RPMI8226 (cell line): ENCODE measurements at regions not wholly inside any gene's neighbourhood (a gene's known extent, or its start where the extent isn't known, plus 50 kb on each side); places are given as distances from the start of the nearest gene placed in this dataset.
"Not testable (repeated sequence)": the region's sequence is repeated elsewhere in the genome, so short reads cannot be mapped to it uniquely, and the experiment has no call there.

Experiments used
- DNase-seq: peaks from one replicate; pipeline ENCODE4 v3.0.0-alpha.2; 2015

DNA sequence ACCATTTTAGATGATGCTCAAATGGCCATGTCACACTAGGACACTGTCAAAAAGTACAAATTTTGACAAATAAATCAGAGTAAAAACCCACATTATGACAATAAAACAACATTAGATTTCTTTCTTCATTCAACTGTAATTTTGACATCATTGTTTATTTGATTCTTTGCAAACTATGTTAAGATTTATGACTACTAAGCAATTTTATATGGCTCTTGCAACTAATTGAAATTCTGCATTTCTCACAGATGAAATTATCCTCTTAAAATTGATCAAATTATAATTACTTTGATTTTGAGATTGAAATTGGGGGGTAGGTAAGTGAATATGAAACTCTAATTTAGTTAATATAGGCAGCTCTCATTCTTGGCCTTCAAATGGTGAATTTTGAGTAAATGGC, 59.8 kb downstream of the ATOH1 start:
- no peak for DNase-seq

GRCh38 chr4:93888768-93889167, 60.2 kb downstream of the ATOH1 start:
- no peak for DNase-seq

- no peak for DNase-seq
Observed at GRCh38 chr4:93891244-93891643, 62.7 kb downstream of the ATOH1 start.

DNA sequence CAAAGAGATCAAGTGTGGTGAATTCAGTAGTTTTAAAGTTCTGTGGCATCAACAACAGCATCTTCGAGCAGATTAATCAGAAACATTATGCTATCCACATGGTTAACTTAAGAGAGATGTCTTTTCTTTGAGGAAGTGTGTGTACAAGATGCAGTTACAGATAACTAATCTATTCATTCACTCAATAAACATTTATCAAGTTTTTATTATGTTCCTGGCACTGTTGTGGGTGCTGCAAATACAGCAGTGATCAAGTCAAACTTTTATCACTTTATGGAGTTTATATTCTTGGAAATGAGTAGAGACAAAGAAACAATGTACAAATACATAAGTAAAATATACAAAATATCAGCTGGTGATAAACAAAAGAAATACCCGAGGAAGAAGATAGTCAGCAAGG, 66.4 kb downstream of the ATOH1 start:
- DNase-seq, result no peak

DNA sequence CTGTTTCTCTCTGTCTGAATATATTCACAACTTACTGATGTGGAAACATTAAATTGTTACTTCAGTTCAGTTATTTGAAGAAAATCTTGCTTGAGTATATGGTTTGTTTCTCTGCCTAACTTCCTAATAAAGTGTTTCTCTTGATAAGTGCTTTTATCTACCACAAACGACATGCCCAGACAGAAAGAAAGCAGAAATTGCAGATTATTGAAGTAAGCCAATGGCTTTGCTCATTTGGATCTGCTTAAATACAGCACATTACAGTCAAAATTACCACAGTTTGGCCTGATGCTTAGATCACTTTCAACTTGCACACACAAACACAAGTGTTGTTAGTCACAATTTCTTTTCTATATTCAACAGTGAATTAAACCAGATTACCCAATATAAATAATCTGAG, 68.0 kb downstream of the ATOH1 start:
- no peak for DNase-seq

DNA sequence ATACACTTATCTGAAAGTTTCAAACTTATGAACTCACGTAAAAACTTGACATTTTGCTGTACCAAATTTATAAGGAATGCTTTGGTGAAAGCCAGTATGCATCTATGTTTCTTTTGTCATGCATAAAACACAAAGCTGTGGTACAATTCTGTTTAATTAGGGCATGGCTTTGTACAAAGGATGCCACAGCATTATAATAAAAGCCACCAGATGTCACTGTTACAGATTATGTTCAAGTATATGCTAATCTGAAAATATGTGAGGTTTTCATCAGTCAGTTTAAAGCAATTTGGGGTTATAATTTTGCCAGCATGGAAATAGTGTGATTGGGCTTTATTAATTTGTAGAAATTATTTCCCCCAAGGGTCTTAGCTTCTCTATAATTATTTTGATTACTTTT, 69.0 kb downstream of the ATOH1 start:
- peak; percentile 19 for DNase-seq

- no peak for DNase-seq
Observed at GRCh38 chr4:93908778-93909177, 80.2 kb downstream of the ATOH1 start.

DNA sequence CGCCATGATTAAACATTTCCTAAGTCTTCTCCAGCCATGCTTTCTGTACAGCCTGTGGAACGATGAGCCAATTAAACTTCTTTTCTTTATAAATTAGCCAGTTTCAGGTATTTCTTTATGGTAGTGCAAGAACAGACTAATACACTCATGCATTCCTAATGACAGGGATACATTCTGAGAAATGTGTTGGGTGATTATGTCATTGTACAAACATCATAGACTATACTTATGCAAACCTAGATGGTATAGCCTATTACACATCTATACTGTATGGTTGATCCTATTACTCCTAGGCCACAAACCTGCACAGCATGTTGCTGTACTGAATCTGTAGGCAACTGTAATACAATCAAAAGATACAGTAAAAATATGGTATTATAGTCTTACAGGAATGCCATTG, 83.1 kb downstream of the ATOH1 start:
- no peak for DNase-seq

DNA sequence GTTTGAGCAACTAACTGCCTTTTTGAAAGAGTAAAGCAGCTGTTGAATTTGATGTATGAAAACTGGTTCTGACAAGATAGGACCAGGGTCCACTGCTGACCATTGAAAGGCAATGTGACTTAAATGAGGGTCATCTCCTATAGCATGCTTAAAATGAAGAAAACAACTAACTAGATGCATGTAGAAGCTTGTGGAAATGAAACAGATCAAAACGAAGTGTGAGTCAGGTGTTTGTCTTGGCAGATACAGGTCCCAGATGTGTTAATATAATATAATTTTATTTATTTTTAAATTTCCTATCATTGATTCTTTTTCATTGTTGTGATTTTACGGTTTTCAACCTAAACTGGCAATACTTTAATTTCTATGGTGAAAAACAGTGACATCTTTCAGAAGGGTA, 83.6 kb downstream of the ATOH1 start:
- no peak for DNase-seq

DNA sequence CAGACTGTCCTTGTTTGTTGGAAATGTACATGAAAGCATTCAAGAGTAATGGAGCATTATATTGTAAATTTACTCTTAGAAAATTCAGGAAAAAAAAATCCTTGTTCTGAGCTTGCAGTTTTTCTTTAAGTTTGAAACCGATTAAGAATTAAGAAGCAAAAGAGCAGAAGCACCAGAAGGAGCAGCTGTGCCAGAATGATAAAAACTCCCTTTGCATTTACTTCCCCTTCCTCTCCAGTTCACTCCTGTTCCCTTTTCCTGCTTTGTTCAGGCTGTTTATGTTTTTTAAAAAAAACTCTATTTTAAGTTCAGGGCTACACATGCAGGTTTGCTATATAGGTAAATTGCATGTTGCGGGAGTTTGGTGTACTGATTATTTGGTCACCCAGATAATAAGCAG, 90.3 kb downstream of the ATOH1 start:
- no peak for DNase-seq

GRCh38 chr4:93923570-93923969, 95.0 kb downstream of the ATOH1 start:
- not testable (repeated sequence) for DNase-seq

DNA sequence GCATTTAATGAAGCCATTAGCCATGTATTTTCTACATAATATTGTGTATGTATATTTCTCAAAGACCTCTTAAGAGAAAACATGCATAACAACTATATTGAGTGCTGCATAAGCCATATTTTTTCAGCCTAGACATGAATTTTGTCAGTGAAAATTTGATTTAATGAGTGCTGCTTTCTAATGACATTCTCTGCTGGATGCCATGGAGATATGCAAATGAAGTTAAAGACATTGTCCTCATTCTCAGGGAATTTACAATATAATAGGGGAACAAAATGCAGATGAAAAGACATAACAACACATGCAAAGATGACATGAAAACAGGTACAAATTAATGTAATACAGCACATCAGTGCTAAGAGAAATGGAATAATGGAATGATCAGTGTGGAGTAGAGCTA, 118.7 kb downstream of the ATOH1 start:
- no peak for DNase-seq

DNA sequence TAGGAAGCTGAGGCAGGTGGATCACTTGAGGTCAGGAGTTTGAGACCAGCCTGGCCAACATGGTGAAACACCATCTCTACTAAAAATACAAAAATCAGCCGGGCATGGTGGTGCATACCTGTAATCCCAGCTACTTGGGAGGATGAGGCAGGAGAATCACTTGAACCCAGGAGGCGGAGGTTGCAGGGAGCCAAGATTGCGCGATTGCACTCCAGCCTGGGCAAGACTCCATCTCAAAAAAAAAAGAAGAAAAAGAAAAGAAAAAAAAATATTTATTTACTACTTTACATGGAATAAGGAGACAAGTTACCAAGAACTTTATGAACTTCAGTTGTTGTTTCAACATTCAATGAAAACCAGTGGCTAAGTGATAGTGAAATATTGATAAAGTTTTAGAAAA, 121.7 kb downstream of the ATOH1 start:
- not testable (repeated sequence) for DNase-seq

GRCh38 chr4:93957186-93957585, 128.6 kb downstream of the ATOH1 start:
- no peak for DNase-seq

- DNase-seq, result no peak
Observed at GRCh38 chr4:93960450-93960849, 131.9 kb downstream of the ATOH1 start.

- DNase-seq, result no peak
Observed at GRCh38 chr4:93960916-93961315, 132.4 kb downstream of the ATOH1 start.

- DNase-seq, result no peak
Observed at GRCh38 chr4:93981594-93981993, 153.0 kb downstream of the ATOH1 start.

- DNase-seq, result no peak
Observed at GRCh38 chr4:93982255-93982654, 153.7 kb downstream of the ATOH1 start.

DNA sequence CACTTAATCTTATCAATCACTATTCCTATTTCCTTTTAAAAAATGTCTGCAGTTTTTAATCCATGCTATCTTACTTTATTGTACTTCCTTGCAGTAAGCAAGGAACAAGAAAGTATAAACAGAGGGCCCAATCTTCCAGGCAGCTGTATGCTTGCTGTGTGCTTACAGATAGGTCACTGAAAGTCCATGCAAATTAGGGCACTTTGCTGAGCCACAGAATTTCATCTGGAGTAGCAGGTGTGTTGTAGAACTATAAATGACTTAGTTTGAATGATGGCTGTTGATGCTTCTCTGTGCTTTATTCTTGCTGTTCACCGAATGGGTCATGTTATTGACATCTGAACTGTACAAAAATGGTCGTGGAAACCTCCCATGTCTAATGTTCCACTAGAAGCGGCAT, 154.6 kb downstream of the ATOH1 start:
- DNase-seq, result peak; percentile 74

DNA sequence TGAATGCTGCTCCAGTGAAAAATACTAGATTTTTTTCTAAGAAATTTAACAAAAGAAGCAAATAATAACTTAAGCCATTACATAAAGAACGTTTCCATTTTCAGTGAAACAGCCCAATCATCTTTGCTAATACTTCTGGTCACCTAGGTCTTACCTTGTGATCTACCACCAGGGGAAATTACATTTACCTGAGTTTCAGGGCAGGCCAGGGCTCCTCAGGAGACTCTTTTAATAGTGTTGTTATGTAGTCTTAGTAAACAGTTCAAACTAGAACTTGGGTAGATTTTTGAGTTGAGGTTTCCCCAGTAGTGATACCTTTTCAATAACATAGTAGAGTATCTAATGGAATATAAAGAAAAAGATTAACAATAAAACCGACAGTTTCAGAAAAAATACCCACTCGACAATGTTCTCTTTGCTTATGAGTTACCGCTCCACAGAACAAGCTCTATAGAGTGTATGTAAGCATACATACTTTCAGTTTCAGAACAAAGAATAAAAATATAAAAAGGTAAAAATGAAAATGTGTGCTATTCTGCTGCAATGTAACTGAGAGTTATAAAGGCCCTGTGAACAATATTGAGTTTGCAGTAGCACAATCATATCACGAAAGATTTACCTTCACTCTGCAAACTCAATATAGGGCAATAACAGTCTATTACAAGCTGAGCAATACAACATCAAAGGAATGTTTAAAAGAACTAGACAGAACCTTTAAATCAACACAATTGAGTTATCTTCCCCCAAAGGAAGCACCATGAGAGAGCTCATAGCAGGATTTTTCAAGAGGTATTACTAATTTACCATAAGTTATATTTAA, 165.8 kb downstream of the ATOH1 start:
- DNase-seq, result peak; percentile 25

GRCh38 chr4:93996895-93997294, 168.3 kb downstream of the ATOH1 start:
- DNase-seq, result no peak

GRCh38 chr4:94000559-94000958, 172.0 kb downstream of the ATOH1 start:
- DNase-seq, result no peak

- no peak for DNase-seq
Observed at GRCh38 chr4:94006932-94007331, 178.4 kb downstream of the ATOH1 start.

DNA sequence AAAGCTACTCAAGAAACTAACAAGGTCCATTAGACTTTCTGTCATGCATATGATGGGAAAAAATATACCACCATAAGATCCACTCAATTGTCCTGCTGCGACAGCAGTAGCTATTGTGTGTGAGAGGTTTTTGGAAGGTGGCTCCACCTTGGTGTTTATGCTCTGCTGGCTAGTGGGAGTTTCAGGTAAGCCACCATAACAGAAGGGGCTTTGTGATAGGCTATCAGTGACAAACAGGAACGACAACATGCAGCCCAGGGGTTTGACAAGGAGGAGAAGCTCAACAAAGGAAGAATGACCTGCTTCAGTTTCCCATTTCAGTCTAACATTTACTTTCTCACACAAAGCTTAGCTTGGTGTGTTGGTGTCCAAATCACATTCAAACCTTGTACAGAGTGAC, 182.6 kb downstream of the ATOH1 start:
- no peak for DNase-seq

DNA sequence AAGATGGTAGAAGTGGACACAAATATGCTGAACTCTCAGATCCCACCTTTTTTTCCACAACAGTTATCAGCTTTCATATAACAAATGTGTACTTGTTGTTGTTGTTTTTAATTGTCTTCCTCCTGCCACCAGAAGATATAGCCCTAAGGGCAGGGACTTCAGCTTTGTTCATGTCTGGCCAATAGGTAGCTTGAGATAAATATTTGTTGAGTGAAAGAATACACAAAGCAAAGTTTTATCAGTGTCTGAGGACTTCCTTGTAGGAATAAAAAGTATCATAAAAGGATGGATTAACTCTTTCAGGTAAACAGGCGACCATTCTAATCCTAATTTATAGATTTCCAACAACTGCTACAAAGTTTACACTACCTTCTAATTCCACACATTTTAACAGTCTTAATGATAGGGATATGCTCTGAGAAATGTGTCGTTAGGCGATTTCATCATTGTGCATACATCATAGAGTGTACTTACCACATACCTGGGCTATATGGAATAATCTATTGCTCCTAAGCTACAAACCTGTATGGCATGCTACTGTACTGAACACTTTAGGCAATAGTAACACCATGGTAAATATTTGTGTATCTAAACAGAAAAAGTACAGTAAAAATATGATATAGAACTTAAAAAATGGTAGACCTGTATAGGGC, 186.1 kb downstream of the ATOH1 start:
- DNase-seq, result no peak
